ENCODE measurements at regions not wholly inside any gene's neighbourhood (a gene's known extent, or its start where the extent isn't known, plus 50 kb on each side); places are given as distances from the start of the nearest gene placed in this dataset.

- TF ChIP-seq CTCF (IDR thresholded peaks at IDR 0.05) (no peak), POLR2A (IDR thresholded peaks at IDR 0.05) (no peak), EP300 (IDR thresholded peaks at IDR 0.05) (no peak)
- DNase-seq (ENCODE audit: low spot score in 2 of 2), result no peak
Measured at GRCh38 chr11:116525961-116526495, 246.8 kb downstream of the BUD13 start.

GRCh38 chr11:116519499-116519898 lies 253.3 kb downstream of the BUD13 start:
- H3K9me3 ChIP-seq, result no peaks in the 10 kb centered on the region
- no peaks in the 10 kb centered on the region for H3K36me3 ChIP-seq
- no peak overlapping the region for H3K4me3 ChIP-seq
- H3K27me3 ChIP-seq, result no peaks in the 10 kb centered on the region
- no peak for DNase-seq (ENCODE audit: low spot score in 2 of 2)
- no peaks in the 10 kb centered on the region for H3K4me1 ChIP-seq
- 81 to 90% methylated on average over 5 of the region's 5 CpGs for WGBS, 2 donors
- H3K27ac ChIP-seq, result no peak overlapping the region
- TF ChIP-seq EP300 (IDR thresholded peaks at IDR 0.05) (no peak), CTCF (IDR thresholded peaks at IDR 0.05) (no peak), POLR2A (IDR thresholded peaks at IDR 0.05) (no peak)

More at GRCh38 chr11:116525961-116526495, 246.8 kb downstream of the BUD13 start:
- Histone ChIP-seq H3K4me1 (no peaks in the 10 kb centered on the region), H3K4me3 (no peak overlapping the region), H3K27me3 (peaks cover 0 to 15% of the 10 kb centered on the region in 2 donors), H3K27ac (no peak overlapping the region), H3K36me3 (no peaks in the 10 kb centered on the region), H3K9me3 (peaks cover 0 to 8% (median 2%) of the 10 kb centered on the region in 4 donors)
- WGBS, 2 donors, result 62 to 69% methylated on average over 3 to 4 of the region's 4 CpGs

- 82 to 86% methylated on average over 10 of the region's 10 CpGs for WGBS, 2 donors
- DNase-seq (ENCODE audit: low spot score in 2 of 2), result no peak
Measured at GRCh38 chr11:116518141-116518540, 254.6 kb downstream of the BUD13 start.

GRCh38 chr11:116517584-116517983 lies 255.2 kb downstream of the BUD13 start:
- 53 to 63% methylated on average over 6 of the region's 6 CpGs for WGBS, 2 donors
- no peak overlapping the region for H3K4me3 ChIP-seq
- H3K36me3 ChIP-seq, result no peaks in the 10 kb centered on the region
- H3K4me1 ChIP-seq, result no peaks in the 10 kb centered on the region
- no peaks in the 10 kb centered on the region for H3K27me3 ChIP-seq
- H3K9me3 ChIP-seq, result no peaks in the 10 kb centered on the region
- H3K27ac ChIP-seq, result no peak overlapping the region
- TF ChIP-seq EP300 (IDR thresholded peaks at IDR 0.05) (no peak), CTCF (IDR thresholded peaks at IDR 0.05) (no peak), POLR2A (IDR thresholded peaks at IDR 0.05) (no peak)
- DNase-seq (ENCODE audit: low spot score in 2 of 2), result no peak

More at GRCh38 chr11:116518141-116518540, 254.6 kb downstream of the BUD13 start:
- Histone ChIP-seq H3K4me3 (no peak overlapping the region), H3K4me1 (no peaks in the 10 kb centered on the region), H3K27ac (no peak overlapping the region), H3K36me3 (no peaks in the 10 kb centered on the region), H3K9me3 (no peaks in the 10 kb centered on the region), H3K27me3 (no peaks in the 10 kb centered on the region)
- TF ChIP-seq POLR2A (IDR thresholded peaks at IDR 0.05), result no peak

- no peaks in the 10 kb centered on the region for H3K36me3 ChIP-seq
- no peaks in the 10 kb centered on the region for H3K27me3 ChIP-seq
- 45 to 53% methylated on average over 4 of the region's 4 CpGs for WGBS, 2 donors
- TF ChIP-seq CTCF (IDR thresholded peaks at IDR 0.05) (no peak), EP300 (IDR thresholded peaks at IDR 0.05) (no peak)
- H3K27ac ChIP-seq, result no peak overlapping the region
- no peaks in the 10 kb centered on the region for H3K4me1 ChIP-seq
- H3K9me3 ChIP-seq, result no peaks in the 10 kb centered on the region
- no peak for DNase-seq (ENCODE audit: low spot score in 2 of 2)
- H3K4me3 ChIP-seq, result no peak overlapping the region
Measured at GRCh38 chr11:116517077-116517476, 255.7 kb downstream of the BUD13 start.
